Gastrocnemius medialis (tissue), 4 donors: ENCODE measurements at regions not wholly inside any gene's neighbourhood (a gene's known extent, or its start where the extent isn't known, plus 50 kb on each side); places are given as distances from the start of the nearest gene placed in this dataset.

Source experiments
- ATAC-seq, 2 donors: fragments of 150-250 bp; one replicate each; pipeline ENCODE4 v1.9.1; 2016
- DNase-seq, 2 donors: peaks; one replicate each; pipeline ENCODE4 v3.0.0-alpha.2; 2019
- H3K27ac ChIP-seq, 4 donors: fragments of 200-600 bp; sonication (generic); 1 replicate in 1 of 4; 2 replicates in 3 of 4; pipeline ENCODE4 v1.5.1; 2016 to 2018; ENCODE audit warnings: mild to moderate bottlenecking in 2 of 4, moderate library complexity in 1 of 4
- H3K27me3 ChIP-seq, 3 donors: fragments of 200-600 bp; sonication (generic) in 2 of 3; 1 replicate in 1 of 3; 2 replicates in 2 of 3; pipeline versions ENCODE4 v1.5.1 to v1.6.0; 2016 to 2019; ENCODE audit warnings: mild to moderate bottlenecking in 1 of 3, moderate library complexity in 1 of 3
- H3K36me3 ChIP-seq, 2 donors: fragments of 200-600 bp; sonication (generic) in 1 of 2; one replicate each; pipeline ENCODE4 v1.5.1; 2017 to 2018
- H3K4me1 ChIP-seq, 2 donors: fragments of 200-600 bp; sonication (generic) in 1 of 2; one replicate each; pipeline ENCODE4 v1.5.1; 2016 to 2017; ENCODE audit warnings: mild to moderate bottlenecking in 2 of 2
- H3K4me3 ChIP-seq, 4 donors: fragments of 200-600 bp; sonication (generic) in 3 of 4; 1 replicate in 1 of 4; 2 replicates in 3 of 4; pipeline ENCODE4 v1.5.1; 2016 to 2019; ENCODE audit warnings: mild to moderate bottlenecking in 2 of 4
- H3K9me3 ChIP-seq, 3 donors: fragments of 200-600 bp; sonication (generic) in 2 of 3; 1 replicate in 1 of 3; 2 replicates in 2 of 3; pipeline ENCODE4 v1.5.1; 2016 to 2019
- CTCF ChIP-seq, 5 experiments: fragments of 450-650 bp in 3 of 5; fragments of 200-600 bp in 2 of 5; sonication (generic) in 2 of 5; IDR thresholded peaks in 4 of 5; conservative IDR thresholded peaks in 1 of 5; 1 replicate in 4 of 5; 2 replicates in 1 of 5; pipeline ENCODE4 v1.5.1; 2016 to 2019; ENCODE audit warnings: antibody characterized with exemption in 5 of 5, mild to moderate bottlenecking in 3 of 5, moderate library complexity in 3 of 5
- POLR2A ChIP-seq, 2 donors: fragments of 450-650 bp; IDR thresholded peaks; one replicate each; pipeline ENCODE4 v1.6.1; 2017; ENCODE audit warnings: antibody characterized with exemption in 2 of 2, mild to moderate bottlenecking in 2 of 2, moderate library complexity in 2 of 2
- in situ Hi-C, 4 donors: fragments of 200-750 bp; cut with MboI; loops; one replicate each; pipeline versions ENCODE4 v1.15.0 to v1.8.0; 2017; ENCODE audit warnings: low sequenced_read_pairs in 4 of 4
- intact Hi-C: fragments of 100-400 bp; cut with DNase I; formaldehyde crosslinking; loops from one replicate; pipeline ENCODE4 v1.15.1; 2023; ENCODE audit warnings: low total_unique reads

GRCh38 chr15:58295637-58296215 lies 136.1 kb upstream of the LIPC start:
- H3K36me3 ChIP-seq = no peaks in the 10 kb centered on the region
- no peak overlapping the region for H3K27ac ChIP-seq
- ATAC-seq = no peak
- no peaks in the 10 kb centered on the region for H3K27me3 ChIP-seq
- intact Hi-C loops = no loop called here
- TF ChIP-seq CTCF (IDR thresholded peaks at IDR 0.05 in 4 of 5, conservative IDR thresholded peaks at IDR 0.05 in 1 of 5) (no peak), POLR2A (IDR thresholded peaks at IDR 0.05) (no peak)
- no peak for DNase-seq
- in situ Hi-C loops = no loop called here
- H3K9me3 ChIP-seq = no peaks in the 10 kb centered on the region
- H3K4me1 ChIP-seq = peaks cover 0 to 4% of the 10 kb centered on the region in 2 donors
- H3K4me3 ChIP-seq = no peak overlapping the region

GRCh38 chr15:58296276-58296675 lies 135.5 kb upstream of the LIPC start:
- Histone ChIP-seq H3K4me1 (peaks cover 0 to 4% of the 10 kb centered on the region in 2 donors), H3K4me3 (no peak overlapping the region), H3K27ac (no peak overlapping the region), H3K27me3 (no peaks in the 10 kb centered on the region), H3K9me3 (no peaks in the 10 kb centered on the region), H3K36me3 (no peaks in the 10 kb centered on the region)
- ATAC-seq = no peak
- TF ChIP-seq POLR2A (IDR thresholded peaks at IDR 0.05) (no peak), CTCF (IDR thresholded peaks at IDR 0.05 in 4 of 5, conservative IDR thresholded peaks at IDR 0.05 in 1 of 5) (no peak)
- in situ Hi-C loops (no loop called here), intact Hi-C loops (no loop called here)
- DNase-seq = no peak

- in situ Hi-C loops (no loop called here), intact Hi-C loops (no loop called here)
- no peak for ATAC-seq
- Histone ChIP-seq H3K9me3 (no peaks in the 10 kb centered on the region), H3K4me1 (peaks cover 0 to 4% of the 10 kb centered on the region in 2 donors), H3K36me3 (no peaks in the 10 kb centered on the region), H3K27me3 (no peaks in the 10 kb centered on the region), H3K4me3 (no peak overlapping the region), H3K27ac (no peak overlapping the region)
- no peak for DNase-seq
- TF ChIP-seq POLR2A (IDR thresholded peaks at IDR 0.05) (no peak), CTCF (IDR thresholded peaks at IDR 0.05 in 4 of 5, conservative IDR thresholded peaks at IDR 0.05 in 1 of 5) (no peak)
Measured at GRCh38 chr15:58297639-58298038, 134.2 kb upstream of the LIPC start.

- TF ChIP-seq CTCF (IDR thresholded peaks at IDR 0.05 in 4 of 5, conservative IDR thresholded peaks at IDR 0.05 in 1 of 5) (no peak), POLR2A (IDR thresholded peaks at IDR 0.05) (no peak)
- peak in 1 of 2 donors; percentile 19 for DNase-seq
- Histone ChIP-seq H3K27me3 (no peaks in the 10 kb centered on the region), H3K27ac (no peak overlapping the region), H3K4me1 (peaks cover 0 to 4% of the 10 kb centered on the region in 2 donors), H3K4me3 (no peak overlapping the region), H3K36me3 (no peaks in the 10 kb centered on the region), H3K9me3 (no peaks in the 10 kb centered on the region)
- ATAC-seq = peak in 1 of 2 donors; percentile 33
- intact Hi-C loops (no loop called here), in situ Hi-C loops (no loop called here)
Measured at GRCh38 chr15:58298879-58299850, 132.6 kb upstream of the LIPC start.
